Loucy (cell line): ENCODE measurements at regions not wholly inside any gene's neighbourhood (a gene's known extent, or its start where the extent isn't known, plus 50 kb on each side); places are given as distances from the start of the nearest gene placed in this dataset.

Experiments used
- H2AFZ ChIP-seq: fragments of 200-600 bp; sonication (generic); 2 replicates; pipeline ENCODE4 v1.6.0; 2016; ENCODE audit warnings: antibody characterized with exemption, mild to moderate bottlenecking, low read length, moderate library complexity
- H3F3A ChIP-seq: fragments of 200-600 bp; 2 replicates; pipeline ENCODE4 v1.6.0; 2016; ENCODE audit warnings: antibody characterized with exemption, low read depth, mild to moderate bottlenecking
- H3K27me3 ChIP-seq: fragments of 200-600 bp; sonication (generic); 2 replicates; pipeline ENCODE4 v1.6.1; 2014; ENCODE audit warnings: low read length, mild to moderate bottlenecking; ENCODE audit not compliant: insufficient read depth, poor library complexity, severe bottlenecking
- H3K36me3 ChIP-seq: fragments of 200-600 bp; sonication (generic); 2 replicates; pipeline ENCODE4 v1.6.1; 2016; ENCODE audit warnings: low read length; ENCODE audit not compliant: insufficient read depth
- H3K4me1 ChIP-seq: fragments of 200-600 bp; sonication (generic); 2 replicates; pipeline ENCODE4 v1.5.1; 2014; ENCODE audit warnings: low read length, mild to moderate bottlenecking; ENCODE audit not compliant: insufficient read depth, poor library complexity, severe bottlenecking
- H3K4me2 ChIP-seq: fragments of 200-600 bp; sonication (generic); 2 replicates; pipeline ENCODE4 v1.6.0; 2014; ENCODE audit warnings: antibody characterized with exemption, low read length, low read depth, mild to moderate bottlenecking; ENCODE audit not compliant: poor library complexity, severe bottlenecking
- H3K4me3 ChIP-seq: fragments of 200-600 bp; sonication (generic); 2 replicates; pipeline ENCODE4 v1.5.1; 2014; ENCODE audit warnings: low read length, mild to moderate bottlenecking, mixed read lengths; ENCODE audit not compliant: poor library complexity, severe bottlenecking
- H3K79me2 ChIP-seq: fragments of 200-600 bp; sonication (generic); 2 replicates; pipeline ENCODE4 v1.6.1; 2014; ENCODE audit warnings: low read length; ENCODE audit not compliant: insufficient read depth
- H3K9ac ChIP-seq: fragments of 200-600 bp; sonication (generic); 2 replicates; pipeline ENCODE4 v1.6.0; 2014; ENCODE audit warnings: mild to moderate bottlenecking, low read depth, low read length, moderate library complexity; ENCODE audit not compliant: poor library complexity, severe bottlenecking
- H3K9me2 ChIP-seq: fragments of 200-600 bp; sonication (generic); replicated peaks from 2 replicates; pipeline ENCODE4 v1.6.1; 2016; ENCODE audit warnings: low read depth, low read length, mixed read lengths
- H3K9me3 ChIP-seq: fragments of 200-600 bp; sonication (generic); 2 replicates; pipeline ENCODE4 v1.6.1; 2014; ENCODE audit warnings: mild to moderate bottlenecking, antibody characterized with exemption, low read length, low read depth; ENCODE audit not compliant: insufficient read depth
- H4K20me1 ChIP-seq: fragments of 200-600 bp; sonication (generic); 2 replicates; pipeline ENCODE4 v1.6.0; 2014; ENCODE audit warnings: antibody characterized with exemption, low read length, mild to moderate bottlenecking; ENCODE audit not compliant: insufficient read depth, poor library complexity, severe bottlenecking
- CTCF ChIP-seq: fragments of 200-600 bp; sonication (generic); conservative IDR thresholded peaks from 2 replicates; pipeline ENCODE4 v1.5.1; 2014; ENCODE audit warnings: mild to moderate bottlenecking, antibody characterized with exemption, low read length
- EZH2phosphoT487 ChIP-seq: fragments of 200-600 bp; IDR thresholded peaks from 2 replicates; pipeline ENCODE4 v1.6.1; 2018; ENCODE audit warnings: antibody characterized with exemption, mild to moderate bottlenecking, moderate library complexity, borderline replicate concordance

GRCh38 chr7:3246651-3247050, 54.4 kb upstream of the SDK1 start:
- Histone ChIP-seq H3K79me2 (no peaks in the 10 kb centered on the region), H4K20me1 (no peaks in the 10 kb centered on the region), H3K9me3 (no peaks in the 10 kb centered on the region), H3K4me3 (no peak overlapping the region), H3K36me3 (no peaks in the 10 kb centered on the region), H3K27me3 (no peaks in the 10 kb centered on the region), H3F3A (no peaks in the 10 kb centered on the region), H2AFZ (no peak overlapping the region), H3K9me2 (no peaks in the 10 kb centered on the region), H3K4me2 (no peak overlapping the region), H3K4me1 (no peaks in the 10 kb centered on the region), H3K9ac (no peak overlapping the region)
- TF ChIP-seq EZH2phosphoT487 (no peak), CTCF (no peak)

- no peaks in the 10 kb centered on the region for H3K36me3 ChIP-seq
- TF ChIP-seq EZH2phosphoT487 (no peak), CTCF (no peak)
- no peaks in the 10 kb centered on the region for H4K20me1 ChIP-seq
- H3K4me2 ChIP-seq: no peak overlapping the region
- no peaks in the 10 kb centered on the region for H3K4me1 ChIP-seq
- H3K9me3 ChIP-seq: no peaks in the 10 kb centered on the region
- H2AFZ ChIP-seq: no peak overlapping the region
- no peaks in the 10 kb centered on the region for H3K79me2 ChIP-seq
- H3F3A ChIP-seq: no peaks in the 10 kb centered on the region
- H3K9me2 ChIP-seq: no peaks in the 10 kb centered on the region
- H3K4me3 ChIP-seq: no peak overlapping the region
- no peaks in the 10 kb centered on the region for H3K27me3 ChIP-seq
- H3K9ac ChIP-seq: no peak overlapping the region
Measured at GRCh38 chr7:3250725-3251124, 50.3 kb upstream of the SDK1 start.
